ENCODE measurements at regions not wholly inside any gene's neighbourhood (a gene's known extent, or its start where the extent isn't known, plus 50 kb on each side); places are given as distances from the start of the nearest gene placed in this dataset.

DNA sequence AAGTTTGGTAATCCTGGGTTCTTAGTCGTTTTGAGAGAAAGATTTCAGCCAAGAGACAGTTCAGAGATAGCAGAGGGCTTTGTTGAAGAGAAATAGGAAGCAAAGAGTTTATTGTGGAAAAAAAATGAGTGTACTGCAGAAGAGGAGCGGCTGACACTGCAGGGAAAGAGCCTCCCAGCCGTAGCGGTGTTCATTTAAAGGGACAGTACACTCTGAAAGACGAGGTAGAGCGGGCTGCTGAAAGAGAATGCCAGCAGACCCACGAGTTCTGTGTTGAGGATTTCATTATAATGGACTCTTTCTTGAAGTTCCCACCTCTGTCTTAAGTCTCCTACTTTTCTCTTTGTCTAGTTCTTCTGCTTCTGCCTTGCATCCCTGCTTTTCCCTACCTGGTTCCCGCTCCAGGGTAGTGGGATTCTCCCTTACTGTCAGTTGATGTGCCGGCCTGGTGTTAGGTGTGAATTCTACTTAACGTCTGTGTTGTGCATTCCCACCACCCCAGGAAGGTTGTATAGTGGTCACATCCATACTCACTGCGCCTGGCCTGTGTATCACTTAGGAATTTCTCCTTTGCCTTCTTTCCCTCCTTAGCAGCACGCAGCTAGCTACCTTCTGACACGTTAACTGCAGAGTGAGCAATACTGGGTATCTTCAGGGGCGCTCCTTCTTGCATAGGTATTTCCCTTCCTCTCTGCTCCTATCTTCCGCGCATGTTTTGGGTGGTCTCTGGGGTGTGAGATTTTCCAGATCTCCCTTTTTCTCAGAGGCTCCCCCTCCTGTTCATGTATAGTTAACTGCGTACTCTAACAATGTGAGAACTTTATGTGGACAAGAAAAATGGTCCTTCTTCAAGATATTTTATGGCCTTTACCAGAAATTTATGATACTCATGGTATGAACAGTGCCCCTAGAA, 164.5 kb downstream of the PTH2R start:
- no peak for DNase-seq (ENCODE audit: low read depth)
- TF ChIP-seq, protein P1, sequence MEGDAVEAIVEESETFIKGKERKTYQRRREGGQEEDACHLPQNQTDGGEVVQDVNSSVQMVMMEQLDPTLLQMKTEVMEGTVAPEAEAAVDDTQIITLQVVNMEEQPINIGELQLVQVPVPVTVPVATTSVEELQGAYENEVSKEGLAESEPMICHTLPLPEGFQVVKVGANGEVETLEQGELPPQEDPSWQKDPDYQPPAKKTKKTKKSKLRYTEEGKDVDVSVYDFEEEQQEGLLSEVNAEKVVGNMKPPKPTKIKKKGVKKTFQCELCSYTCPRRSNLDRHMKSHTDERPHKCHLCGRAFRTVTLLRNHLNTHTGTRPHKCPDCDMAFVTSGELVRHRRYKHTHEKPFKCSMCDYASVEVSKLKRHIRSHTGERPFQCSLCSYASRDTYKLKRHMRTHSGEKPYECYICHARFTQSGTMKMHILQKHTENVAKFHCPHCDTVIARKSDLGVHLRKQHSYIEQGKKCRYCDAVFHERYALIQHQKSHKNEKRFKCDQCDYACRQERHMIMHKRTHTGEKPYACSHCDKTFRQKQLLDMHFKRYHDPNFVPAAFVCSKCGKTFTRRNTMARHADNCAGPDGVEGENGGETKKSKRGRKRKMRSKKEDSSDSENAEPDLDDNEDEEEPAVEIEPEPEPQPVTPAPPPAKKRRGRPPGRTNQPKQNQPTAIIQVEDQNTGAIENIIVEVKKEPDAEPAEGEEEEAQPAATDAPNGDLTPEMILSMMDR (IDR thresholded peaks at IDR 0.05; ENCODE audit: insufficient read depth, low read length, severe bottlenecking): no peak
- Histone ChIP-seq H3K4me3 (ENCODE audit: low read depth, low read length) (no peak overlapping the region), H3K27me3 (ENCODE audit: control insufficient read depth, insufficient read depth, low read length) (no peaks in the 10 kb centered on the region), H3K36me3 (ENCODE audit: control insufficient read depth, insufficient read depth, low read length) (no peaks in the 10 kb centered on the region)
- no peak for FAIRE-seq

- FAIRE-seq (no peak), DNase-seq (ENCODE audit: low read depth) (no peak)
- TF ChIP-seq, protein P1 (IDR thresholded peaks at IDR 0.05; ENCODE audit: insufficient read depth, low read length, severe bottlenecking): no peak
- no peaks in the 10 kb centered on the region for H3K36me3 ChIP-seq (ENCODE audit: control insufficient read depth, insufficient read depth, low read length)
- H3K27me3 ChIP-seq (ENCODE audit: control insufficient read depth, insufficient read depth, low read length): no peaks in the 10 kb centered on the region
- H3K4me3 ChIP-seq (ENCODE audit: low read depth, low read length): no peak overlapping the region
Observed at GRCh38 chr2:208571764-208572131, 165.2 kb downstream of the PTH2R start.

GRCh38 chr2:208573569-208573968, 167.0 kb downstream of the PTH2R start:
- Histone ChIP-seq H3K27me3 (ENCODE audit: control insufficient read depth, insufficient read depth, low read length) (no peaks in the 10 kb centered on the region), H3K4me3 (ENCODE audit: low read depth, low read length) (no peak overlapping the region), H3K36me3 (ENCODE audit: control insufficient read depth, insufficient read depth, low read length) (no peaks in the 10 kb centered on the region)
- DNase-seq (ENCODE audit: low read depth) (no peak), FAIRE-seq (peak; percentile 32)
- TF ChIP-seq, protein P1 (IDR thresholded peaks at IDR 0.05; ENCODE audit: insufficient read depth, low read length, severe bottlenecking): no peak

- TF ChIP-seq, protein P1 (IDR thresholded peaks at IDR 0.05; ENCODE audit: insufficient read depth, low read length, severe bottlenecking): no peak
- Histone ChIP-seq H3K36me3 (ENCODE audit: control insufficient read depth, insufficient read depth, low read length) (no peaks in the 10 kb centered on the region), H3K4me3 (ENCODE audit: low read depth, low read length) (no peak overlapping the region), H3K27me3 (ENCODE audit: control insufficient read depth, insufficient read depth, low read length) (no peaks in the 10 kb centered on the region)
- DNase-seq (ENCODE audit: low read depth) (no peak), FAIRE-seq (no peak)
Observed at GRCh38 chr2:208579678-208580077, 173.1 kb downstream of the PTH2R start.

DNA sequence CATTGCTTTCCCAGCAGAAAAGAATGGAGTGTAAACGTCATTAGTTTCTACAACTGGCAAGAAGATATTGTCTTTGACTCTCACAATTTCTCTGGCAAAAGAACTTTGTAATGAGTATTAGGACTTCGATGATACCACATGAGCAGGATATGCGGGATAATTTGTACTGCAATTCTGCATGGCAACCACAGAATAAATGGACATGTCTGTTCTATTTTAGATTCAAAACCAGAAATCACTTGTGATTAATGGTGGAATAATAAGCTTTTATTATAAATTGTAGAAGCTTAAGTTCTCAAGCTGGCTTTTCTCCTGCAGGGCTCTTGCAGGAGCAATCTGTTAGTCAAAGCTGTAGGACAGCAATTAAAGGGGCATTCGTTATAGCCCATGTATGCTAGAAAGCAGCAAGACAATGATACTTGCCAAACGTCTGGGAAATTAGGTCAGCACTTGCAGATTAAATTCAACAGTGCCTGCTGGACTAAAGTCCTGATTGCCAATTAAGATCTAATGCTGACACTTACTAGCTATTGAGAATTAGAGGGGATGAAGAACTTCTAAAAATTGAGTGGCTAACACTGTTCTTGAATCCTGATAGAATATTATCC, 177.9 kb downstream of the PTH2R start:
- TF ChIP-seq, protein P1 (IDR thresholded peaks at IDR 0.05; ENCODE audit: insufficient read depth, low read length, severe bottlenecking): no peak
- no peaks in the 10 kb centered on the region for H3K36me3 ChIP-seq (ENCODE audit: control insufficient read depth, insufficient read depth, low read length)
- H3K4me3 ChIP-seq (ENCODE audit: low read depth, low read length): no peak overlapping the region
- FAIRE-seq (no peak), DNase-seq (ENCODE audit: low read depth) (no peak)
- no peaks in the 10 kb centered on the region for H3K27me3 ChIP-seq (ENCODE audit: control insufficient read depth, insufficient read depth, low read length)
